Tibial nerve (tissue), 3 donors: ENCODE measurements at regions not wholly inside any gene's neighbourhood (a gene's known extent, or its start where the extent isn't known, plus 50 kb on each side); places are given as distances from the start of the nearest gene placed in this dataset.

Source experiments
- POLR2A ChIP-seq, 2 donors: fragments of 450-650 bp; IDR thresholded peaks; one replicate each; pipeline ENCODE4 v1.6.1; 2017; ENCODE audit warnings: antibody characterized with exemption in 2 of 2, mild to moderate bottlenecking in 2 of 2, moderate library complexity in 2 of 2
- TF ChIP-seq, protein P1 (sequence below), 5 experiments: fragments of 200-600 bp in 3 of 5; fragments of 450-650 bp in 2 of 5; sonication (generic) in 3 of 5; IDR thresholded peaks; one replicate each; pipeline ENCODE4 v1.5.1; 2016 to 2019; ENCODE audit warnings: antibody characterized with exemption in 5 of 5, mild to moderate bottlenecking in 3 of 5, moderate library complexity in 2 of 5

DNA sequence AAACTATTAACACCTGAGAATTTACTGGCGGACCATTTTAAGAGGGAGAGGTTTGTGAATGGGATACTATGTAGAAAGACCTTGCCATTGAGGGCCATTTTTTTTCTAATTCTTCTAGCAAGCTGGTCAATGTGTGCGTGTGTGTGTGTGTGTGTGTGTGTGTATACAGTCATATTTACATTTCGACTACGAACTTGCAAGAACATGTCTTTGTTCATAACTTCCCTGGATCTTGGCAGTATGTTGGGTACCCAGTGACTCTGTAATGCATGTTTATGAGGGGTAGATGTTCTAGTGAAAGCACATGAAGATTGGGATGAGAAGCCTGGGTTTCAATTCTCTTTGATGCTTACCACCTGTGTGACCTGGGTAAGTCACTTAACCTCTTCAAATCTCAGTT is 133.6 kb downstream of the UBE2E3 start:
- TF ChIP-seq, protein P1, sequence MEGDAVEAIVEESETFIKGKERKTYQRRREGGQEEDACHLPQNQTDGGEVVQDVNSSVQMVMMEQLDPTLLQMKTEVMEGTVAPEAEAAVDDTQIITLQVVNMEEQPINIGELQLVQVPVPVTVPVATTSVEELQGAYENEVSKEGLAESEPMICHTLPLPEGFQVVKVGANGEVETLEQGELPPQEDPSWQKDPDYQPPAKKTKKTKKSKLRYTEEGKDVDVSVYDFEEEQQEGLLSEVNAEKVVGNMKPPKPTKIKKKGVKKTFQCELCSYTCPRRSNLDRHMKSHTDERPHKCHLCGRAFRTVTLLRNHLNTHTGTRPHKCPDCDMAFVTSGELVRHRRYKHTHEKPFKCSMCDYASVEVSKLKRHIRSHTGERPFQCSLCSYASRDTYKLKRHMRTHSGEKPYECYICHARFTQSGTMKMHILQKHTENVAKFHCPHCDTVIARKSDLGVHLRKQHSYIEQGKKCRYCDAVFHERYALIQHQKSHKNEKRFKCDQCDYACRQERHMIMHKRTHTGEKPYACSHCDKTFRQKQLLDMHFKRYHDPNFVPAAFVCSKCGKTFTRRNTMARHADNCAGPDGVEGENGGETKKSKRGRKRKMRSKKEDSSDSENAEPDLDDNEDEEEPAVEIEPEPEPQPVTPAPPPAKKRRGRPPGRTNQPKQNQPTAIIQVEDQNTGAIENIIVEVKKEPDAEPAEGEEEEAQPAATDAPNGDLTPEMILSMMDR (IDR thresholded peaks at IDR 0.05) = no peak
- TF ChIP-seq POLR2A (IDR thresholded peaks at IDR 0.05) = no peak
